ENCODE measurements at regions not wholly inside any gene's neighbourhood (a gene's known extent, or its start where the extent isn't known, plus 50 kb on each side); places are given as distances from the start of the nearest gene placed in this dataset.

- Histone ChIP-seq H3K4me3 (ENCODE audit: insufficient read depth in 1 of 2, low read depth in 1 of 2, low read length in 2 of 2) (no peak overlapping the region), H3K14ac (ENCODE audit: low read length in 2 of 2) (no peak overlapping the region), H2AK5ac (ENCODE audit: low read length, severe bottlenecking) (no peak overlapping the region), H2BK120ac (ENCODE audit: low read depth, low read length) (no peak overlapping the region), H3K18ac (ENCODE audit: low read depth in 1 of 2, low read length in 2 of 2) (no peak overlapping the region), H2BK12ac (ENCODE audit: low read length in 2 of 2) (no peak overlapping the region), H2BK5ac (ENCODE audit: low read depth, low read length, poor library complexity, severe bottlenecking) (no peak overlapping the region), H3K27me3 (ENCODE audit: control insufficient read depth in 1 of 2, insufficient read depth in 1 of 2, low read length in 2 of 2) (no peaks in the 10 kb centered on the region), H3K27ac (ENCODE audit: low read length, poor library complexity, severe bottlenecking) (no peak overlapping the region), H3K4me1 (ENCODE audit: control insufficient read depth, insufficient read depth, low read depth, low read length) (no peaks in the 10 kb centered on the region), H3K9ac (ENCODE audit: low read length) (no peak overlapping the region), H2BK15ac (ENCODE audit: low read depth, poor library complexity, severe bottlenecking) (no peak overlapping the region), H2AFZ (ENCODE audit: low read depth, low read length) (no peak overlapping the region), H3K23ac (ENCODE audit: low read length in 2 of 2) (no peak overlapping the region), H3K4ac (ENCODE audit: low read depth in 1 of 2, low read length in 2 of 2) (no peak overlapping the region), H3K79me1 (replicated peaks; ENCODE audit: low read length, poor library complexity, severe bottlenecking) (no peaks in the 10 kb centered on the region), H3K4me2 (ENCODE audit: low read length, poor library complexity, severe bottlenecking) (no peak overlapping the region), H3K36me3 (ENCODE audit: control insufficient read depth in 1 of 2, insufficient read depth in 2 of 2, low read depth in 1 of 2, low read length in 2 of 2) (no peaks in the 10 kb centered on the region), H4K91ac (ENCODE audit: low read length) (no peak overlapping the region), H3K9me3 (ENCODE audit: control insufficient read depth, low read length) (peaks cover 5% of the 10 kb centered on the region), H4K8ac (ENCODE audit: low read length) (no peak overlapping the region)
- no peak for DNase-seq
- 65% methylated on average over 2 of the region's 2 CpGs for WGBS
These were observed 84.6 kb upstream of the SERBP1 start for GRCh38 chr1:67514786-67515185.

- Histone ChIP-seq H2BK12ac (ENCODE audit: low read length in 2 of 2) (no peak overlapping the region), H4K8ac (ENCODE audit: low read length) (no peak overlapping the region), H2BK5ac (ENCODE audit: low read depth, low read length, poor library complexity, severe bottlenecking) (no peak overlapping the region), H3K4ac (ENCODE audit: low read depth in 1 of 2, low read length in 2 of 2) (no peak overlapping the region), H3K27ac (ENCODE audit: low read length, poor library complexity, severe bottlenecking) (no peak overlapping the region), H2AFZ (ENCODE audit: low read depth, low read length) (no peak overlapping the region), H3K27me3 (ENCODE audit: control insufficient read depth in 1 of 2, insufficient read depth in 1 of 2, low read length in 2 of 2) (no peaks in the 10 kb centered on the region), H3K23ac (ENCODE audit: low read length in 2 of 2) (no peak overlapping the region), H3K18ac (ENCODE audit: low read depth in 1 of 2, low read length in 2 of 2) (no peak overlapping the region), H2AK5ac (ENCODE audit: low read length, severe bottlenecking) (no peak overlapping the region), H3K36me3 (ENCODE audit: control insufficient read depth in 1 of 2, insufficient read depth in 2 of 2, low read depth in 1 of 2, low read length in 2 of 2) (no peaks in the 10 kb centered on the region), H3K4me1 (ENCODE audit: control insufficient read depth, insufficient read depth, low read depth, low read length) (no peaks in the 10 kb centered on the region), H3K4me2 (ENCODE audit: low read length, poor library complexity, severe bottlenecking) (no peak overlapping the region), H3K9me3 (ENCODE audit: control insufficient read depth, low read length) (peaks cover 5% of the 10 kb centered on the region), H2BK15ac (ENCODE audit: low read depth, poor library complexity, severe bottlenecking) (no peak overlapping the region), H2BK120ac (ENCODE audit: low read depth, low read length) (no peak overlapping the region), H3K14ac (ENCODE audit: low read length in 2 of 2) (no peak overlapping the region), H3K9ac (ENCODE audit: low read length) (no peak overlapping the region), H4K91ac (ENCODE audit: low read length) (no peak overlapping the region), H3K4me3 (ENCODE audit: insufficient read depth in 1 of 2, low read depth in 1 of 2, low read length in 2 of 2) (no peak overlapping the region), H3K79me1 (replicated peaks; ENCODE audit: low read length, poor library complexity, severe bottlenecking) (no peaks in the 10 kb centered on the region)
- WGBS: 40% methylated on average over 2 of the region's 2 CpGs
- no peak for DNase-seq
These were observed 85.3 kb upstream of the SERBP1 start for GRCh38 chr1:67515324-67516080.

GRCh38 chr1:67517046-67517445 lies 86.8 kb upstream of the SERBP1 start:
- Histone ChIP-seq H3K4me1 (ENCODE audit: control insufficient read depth, insufficient read depth, low read depth, low read length) (no peaks in the 10 kb centered on the region), H2BK120ac (ENCODE audit: low read depth, low read length) (no peak overlapping the region), H2AK5ac (ENCODE audit: low read length, severe bottlenecking) (no peak overlapping the region), H3K4me2 (ENCODE audit: low read length, poor library complexity, severe bottlenecking) (no peak overlapping the region), H3K9me3 (ENCODE audit: control insufficient read depth, low read length) (peaks cover 5% of the 10 kb centered on the region), H4K8ac (ENCODE audit: low read length) (no peak overlapping the region), H3K27ac (ENCODE audit: low read length, poor library complexity, severe bottlenecking) (no peak overlapping the region), H2BK12ac (ENCODE audit: low read length in 2 of 2) (no peak overlapping the region), H2AFZ (ENCODE audit: low read depth, low read length) (no peak overlapping the region), H3K4ac (ENCODE audit: low read depth in 1 of 2, low read length in 2 of 2) (no peak overlapping the region), H3K79me1 (replicated peaks; ENCODE audit: low read length, poor library complexity, severe bottlenecking) (no peaks in the 10 kb centered on the region), H3K14ac (ENCODE audit: low read length in 2 of 2) (no peak overlapping the region), H4K91ac (ENCODE audit: low read length) (no peak overlapping the region), H2BK15ac (ENCODE audit: low read depth, poor library complexity, severe bottlenecking) (no peak overlapping the region), H3K36me3 (ENCODE audit: control insufficient read depth in 1 of 2, insufficient read depth in 2 of 2, low read depth in 1 of 2, low read length in 2 of 2) (no peaks in the 10 kb centered on the region), H3K9ac (ENCODE audit: low read length) (no peak overlapping the region), H2BK5ac (ENCODE audit: low read depth, low read length, poor library complexity, severe bottlenecking) (no peak overlapping the region), H3K18ac (ENCODE audit: low read depth in 1 of 2, low read length in 2 of 2) (no peak overlapping the region), H3K27me3 (ENCODE audit: control insufficient read depth in 1 of 2, insufficient read depth in 1 of 2, low read length in 2 of 2) (no peaks in the 10 kb centered on the region), H3K23ac (ENCODE audit: low read length in 2 of 2) (no peak overlapping the region), H3K4me3 (ENCODE audit: insufficient read depth in 1 of 2, low read depth in 1 of 2, low read length in 2 of 2) (no peak overlapping the region)
- no peak for DNase-seq

GRCh38 chr1:67522001-67522441 lies 91.8 kb upstream of the SERBP1 start:
- no peak overlapping the region for H2BK5ac ChIP-seq (ENCODE audit: low read depth, low read length, poor library complexity, severe bottlenecking)
- WGBS: 94% methylated on average over 4 of the region's 4 CpGs
- no peak overlapping the region for H4K91ac ChIP-seq (ENCODE audit: low read length)
- H3K14ac ChIP-seq (ENCODE audit: low read length in 2 of 2): no peak overlapping the region
- no peak overlapping the region for H3K4me3 ChIP-seq (ENCODE audit: insufficient read depth in 1 of 2, low read depth in 1 of 2, low read length in 2 of 2)
- H3K9ac ChIP-seq (ENCODE audit: low read length): no peak overlapping the region
- H3K36me3 ChIP-seq (ENCODE audit: control insufficient read depth in 1 of 2, insufficient read depth in 2 of 2, low read depth in 1 of 2, low read length in 2 of 2): no peaks in the 10 kb centered on the region
- no peak overlapping the region for H2BK120ac ChIP-seq (ENCODE audit: low read depth, low read length)
- no peak for DNase-seq
- no peaks in the 10 kb centered on the region for H3K27me3 ChIP-seq (ENCODE audit: control insufficient read depth in 1 of 2, insufficient read depth in 1 of 2, low read length in 2 of 2)
- H2AK5ac ChIP-seq (ENCODE audit: low read length, severe bottlenecking): no peak overlapping the region
- H4K8ac ChIP-seq (ENCODE audit: low read length): no peak overlapping the region
- H3K4me2 ChIP-seq (ENCODE audit: low read length, poor library complexity, severe bottlenecking): no peak overlapping the region
- no peak overlapping the region for H3K18ac ChIP-seq (ENCODE audit: low read depth in 1 of 2, low read length in 2 of 2)
- H3K9me3 ChIP-seq (ENCODE audit: control insufficient read depth, low read length): no peaks in the 10 kb centered on the region
- H2BK12ac ChIP-seq (ENCODE audit: low read length in 2 of 2): no peak overlapping the region
- no peak overlapping the region for H2BK15ac ChIP-seq (ENCODE audit: low read depth, poor library complexity, severe bottlenecking)
- no peak overlapping the region for H2AFZ ChIP-seq (ENCODE audit: low read depth, low read length)
- H3K4ac ChIP-seq (ENCODE audit: low read depth in 1 of 2, low read length in 2 of 2): no peak overlapping the region
- H3K79me1 ChIP-seq (replicated peaks; ENCODE audit: low read length, poor library complexity, severe bottlenecking): no peaks in the 10 kb centered on the region
- no peak overlapping the region for H3K27ac ChIP-seq (ENCODE audit: low read length, poor library complexity, severe bottlenecking)
- no peak overlapping the region for H3K23ac ChIP-seq (ENCODE audit: low read length in 2 of 2)
- no peaks in the 10 kb centered on the region for H3K4me1 ChIP-seq (ENCODE audit: control insufficient read depth, insufficient read depth, low read depth, low read length)

Measured in mesenchymal stem cell (in vitro differentiated cells and primary cell).